GM12874 (cell line): ENCODE measurements at regions not wholly inside any gene's neighbourhood (a gene's known extent, or its start where the extent isn't known, plus 50 kb on each side); places are given as distances from the start of the nearest gene placed in this dataset.

ENCODE experiments used
- TF ChIP-seq, protein P1 (sequence below): IDR thresholded peaks from 2 replicates; pipeline ENCODE4 v1.5.1; 2011; ENCODE audit warnings: low read depth, mild to moderate bottlenecking, control low read depth, low read length, moderate library complexity; ENCODE audit not compliant: insufficient read depth

DNA sequence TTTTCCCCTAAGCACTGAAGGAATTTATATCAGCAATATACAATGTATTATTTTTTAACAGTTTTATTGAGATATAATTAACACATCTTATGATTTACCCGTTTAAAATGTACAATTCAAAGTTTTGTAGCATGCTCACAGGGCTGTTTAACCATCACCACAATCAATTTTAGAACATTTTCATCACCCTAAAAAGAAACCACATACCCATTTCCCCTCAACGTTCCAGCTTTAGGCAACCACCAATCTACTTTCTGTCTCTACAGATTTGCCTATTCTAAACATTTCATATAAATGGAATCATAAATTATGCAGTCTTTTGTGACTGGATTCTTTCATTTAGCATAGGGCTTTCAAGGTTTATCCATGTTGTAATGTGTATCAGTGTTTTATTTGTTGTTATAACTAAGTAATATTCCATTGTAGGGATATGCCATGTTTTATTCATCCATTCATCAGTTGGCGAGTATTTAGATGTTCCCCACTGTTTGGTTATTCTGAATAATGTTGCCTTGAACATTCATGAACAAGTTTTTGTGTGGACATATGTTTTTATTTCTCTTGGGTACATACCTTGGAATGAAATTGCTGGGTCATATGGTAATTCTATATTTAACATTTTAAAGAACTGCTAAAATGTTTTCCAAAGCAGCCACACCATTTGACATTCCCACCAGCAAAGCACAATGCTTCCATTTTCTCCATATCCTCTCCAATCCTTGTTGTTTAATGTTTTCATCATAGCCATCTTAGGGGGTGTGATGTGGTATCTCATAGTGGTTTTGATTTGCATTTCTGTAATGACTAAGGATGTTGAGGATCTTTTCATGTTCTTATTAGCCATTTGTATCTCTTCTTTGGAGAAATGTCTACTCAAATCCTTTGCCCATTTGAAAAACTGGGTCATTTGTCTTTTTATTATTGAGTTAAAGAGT is 188.5 kb downstream of the TM2D1 start:
- TF ChIP-seq, protein P1, sequence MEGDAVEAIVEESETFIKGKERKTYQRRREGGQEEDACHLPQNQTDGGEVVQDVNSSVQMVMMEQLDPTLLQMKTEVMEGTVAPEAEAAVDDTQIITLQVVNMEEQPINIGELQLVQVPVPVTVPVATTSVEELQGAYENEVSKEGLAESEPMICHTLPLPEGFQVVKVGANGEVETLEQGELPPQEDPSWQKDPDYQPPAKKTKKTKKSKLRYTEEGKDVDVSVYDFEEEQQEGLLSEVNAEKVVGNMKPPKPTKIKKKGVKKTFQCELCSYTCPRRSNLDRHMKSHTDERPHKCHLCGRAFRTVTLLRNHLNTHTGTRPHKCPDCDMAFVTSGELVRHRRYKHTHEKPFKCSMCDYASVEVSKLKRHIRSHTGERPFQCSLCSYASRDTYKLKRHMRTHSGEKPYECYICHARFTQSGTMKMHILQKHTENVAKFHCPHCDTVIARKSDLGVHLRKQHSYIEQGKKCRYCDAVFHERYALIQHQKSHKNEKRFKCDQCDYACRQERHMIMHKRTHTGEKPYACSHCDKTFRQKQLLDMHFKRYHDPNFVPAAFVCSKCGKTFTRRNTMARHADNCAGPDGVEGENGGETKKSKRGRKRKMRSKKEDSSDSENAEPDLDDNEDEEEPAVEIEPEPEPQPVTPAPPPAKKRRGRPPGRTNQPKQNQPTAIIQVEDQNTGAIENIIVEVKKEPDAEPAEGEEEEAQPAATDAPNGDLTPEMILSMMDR, result no peak

- TF ChIP-seq, protein P1, result no peak
Observed at GRCh38 chr1:61534847-61535246, 190.1 kb downstream of the TM2D1 start.

- TF ChIP-seq, protein P1, result no peak
Observed at GRCh38 chr1:61533546-61533945, 191.4 kb downstream of the TM2D1 start.

GRCh38 chr1:61531716-61532115 is 193.2 kb downstream of the TM2D1 start:
- TF ChIP-seq, protein P1, result no peak

GRCh38 chr1:61523893-61524605 is 200.9 kb downstream of the TM2D1 start:
- TF ChIP-seq, protein P1, result no peak

DNA sequence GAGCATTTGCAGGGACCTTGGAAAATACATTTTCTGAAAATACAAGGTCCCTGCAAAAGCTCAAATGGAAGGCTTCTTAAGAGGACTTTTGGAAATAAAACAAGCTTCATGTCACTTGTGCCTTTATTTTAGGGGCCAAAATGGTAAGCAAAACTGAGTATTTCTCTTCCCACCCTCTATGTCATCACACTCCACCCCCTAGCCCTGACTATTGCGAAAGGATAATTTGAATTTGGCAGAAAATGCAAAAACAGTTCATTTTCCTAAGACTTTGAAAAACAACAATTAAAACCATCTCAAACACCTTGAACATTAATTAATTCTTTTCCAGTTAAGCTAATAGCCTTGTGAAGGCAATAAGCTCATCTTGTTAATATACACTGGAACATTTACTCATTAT is 201.7 kb downstream of the TM2D1 start:
- TF ChIP-seq, protein P1, result no peak

DNA sequence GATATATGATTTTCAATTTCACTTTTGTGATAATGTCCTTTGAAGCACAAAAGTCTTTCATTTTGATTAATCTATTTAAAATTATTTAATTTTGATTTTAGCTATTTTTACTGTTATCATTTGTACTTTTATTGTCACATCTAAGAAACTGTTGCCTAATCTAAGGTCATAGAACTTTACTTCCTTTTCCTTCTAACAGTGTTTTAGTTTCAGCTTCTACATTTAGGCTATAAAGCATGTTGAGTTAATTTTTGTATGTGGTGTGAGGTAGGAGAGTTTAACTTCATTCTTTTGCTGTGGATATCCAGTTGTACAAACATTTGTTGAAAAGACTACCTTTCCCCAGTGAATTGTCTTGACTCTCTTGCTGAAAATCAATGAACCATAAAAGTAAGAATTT is 204.5 kb downstream of the TM2D1 start:
- TF ChIP-seq, protein P1, result no peak
